GM18858 (cell line): ENCODE measurements at regions not wholly inside any gene's neighbourhood (a gene's known extent, or its start where the extent isn't known, plus 50 kb on each side); places are given as distances from the start of the nearest gene placed in this dataset.

Experiments
- ATAC-seq: cut with Tn5 transposase; IDR thresholded peaks from one replicate; pipeline ENCODE4 v1.9.1; 2021; ENCODE audit not compliant: unreplicated experiment

DNA sequence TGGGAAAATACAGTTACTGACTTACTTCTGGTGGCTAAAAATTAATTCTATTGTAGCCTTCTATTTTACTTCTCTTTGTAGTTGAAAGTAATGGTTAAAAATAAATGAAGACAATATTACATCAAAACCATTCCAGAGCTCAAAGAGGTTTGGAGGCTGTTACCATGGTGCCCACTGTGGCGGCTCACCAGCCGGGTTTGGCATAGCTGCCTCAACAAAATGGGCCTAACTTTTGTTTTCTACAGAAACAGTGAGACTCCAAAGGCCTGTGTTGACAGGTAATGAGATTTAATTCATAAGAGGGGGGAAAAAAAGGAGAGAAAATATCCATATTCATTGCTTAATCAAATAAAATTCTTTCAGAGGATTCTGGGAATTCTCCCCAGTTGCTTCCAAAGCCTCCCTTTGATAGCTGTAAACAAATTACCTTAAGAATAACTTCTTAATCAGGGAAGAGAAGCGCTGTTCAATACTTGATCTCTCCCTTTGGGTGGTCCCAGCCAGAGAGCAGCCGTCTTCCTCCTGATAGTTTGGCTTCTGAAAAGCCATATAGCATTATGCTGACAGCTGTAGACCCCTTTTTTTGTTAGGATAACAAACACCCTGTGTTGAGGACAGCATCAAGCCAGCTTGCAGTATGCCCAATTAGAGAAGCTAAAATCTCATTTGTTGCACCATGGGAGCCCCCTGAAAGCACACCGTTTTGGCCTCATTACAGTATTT is 266.8 kb downstream of the NEDD1 start:
- ATAC-seq, result no peak

DNA sequence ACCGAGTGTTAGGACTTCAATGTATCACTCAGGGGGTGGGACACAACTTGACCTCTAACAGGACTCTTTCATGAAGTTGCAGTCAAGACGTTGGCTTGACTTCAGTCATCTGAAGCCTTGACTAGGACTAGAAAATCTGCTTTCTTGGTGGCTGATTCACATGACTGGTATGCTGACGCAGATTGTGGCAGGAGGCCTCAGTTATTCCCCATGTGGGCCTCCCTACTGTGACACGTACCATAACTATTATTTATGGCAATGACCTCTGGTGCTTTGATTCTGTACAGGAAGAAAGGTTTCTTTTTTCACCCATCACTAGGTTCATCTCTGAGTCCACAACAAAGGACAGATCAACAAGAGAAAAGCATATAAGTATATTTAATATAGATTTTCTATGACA is 270.4 kb downstream of the NEDD1 start:
- no peak for ATAC-seq

DNA sequence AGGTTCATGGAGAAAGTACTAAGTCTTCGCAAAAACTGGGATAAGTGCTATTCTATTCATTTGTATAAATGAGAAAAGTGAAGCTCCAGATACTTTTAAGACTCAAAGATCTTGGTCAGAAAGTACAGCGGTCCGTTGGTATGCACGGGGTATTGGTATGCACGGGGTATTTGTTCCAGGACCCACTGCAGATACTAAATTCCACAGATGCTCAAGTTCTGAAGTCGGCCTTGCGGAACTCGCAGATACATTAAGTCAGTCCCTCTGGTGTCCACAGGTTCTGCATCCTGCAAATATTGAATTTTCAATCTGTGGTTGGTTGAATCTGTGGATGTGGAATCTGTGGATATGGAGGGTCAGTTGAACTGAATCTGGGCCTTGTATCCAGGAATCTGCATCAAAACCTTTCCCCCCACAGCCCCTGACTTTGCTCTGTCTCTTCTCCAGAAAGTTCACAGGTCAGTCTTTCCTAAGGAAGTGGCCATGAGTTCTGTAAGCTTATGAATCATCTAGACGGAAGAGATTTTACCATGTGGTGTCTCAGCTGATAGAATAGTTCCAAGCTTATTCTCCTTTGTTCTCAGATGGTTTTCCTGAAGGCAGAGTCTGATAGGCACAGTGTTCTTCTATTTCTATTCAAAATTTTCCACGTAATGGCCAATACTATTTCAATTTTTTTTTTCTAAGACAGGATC is 274.7 kb downstream of the NEDD1 start:
- no peak for ATAC-seq

DNA sequence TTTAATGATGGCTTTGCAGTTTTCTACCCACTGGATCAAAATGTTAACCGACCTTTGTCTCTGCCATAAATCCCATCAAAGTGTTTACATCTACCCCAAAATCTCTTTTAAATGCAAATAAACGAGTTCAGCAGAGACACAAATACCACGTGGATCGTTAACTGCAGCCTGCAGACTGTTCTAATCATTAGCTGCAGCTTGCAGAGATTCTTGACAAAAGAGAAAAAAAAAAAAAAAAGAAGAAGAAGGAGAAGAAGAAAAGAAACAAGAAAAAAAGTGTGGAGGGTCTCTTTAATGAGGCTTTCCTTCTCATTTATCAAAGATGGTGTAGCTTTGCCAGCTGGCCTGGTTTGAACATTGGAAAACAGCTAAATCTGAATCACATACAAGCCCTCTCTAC is 275.7 kb downstream of the NEDD1 start:
- no peak for ATAC-seq

DNA sequence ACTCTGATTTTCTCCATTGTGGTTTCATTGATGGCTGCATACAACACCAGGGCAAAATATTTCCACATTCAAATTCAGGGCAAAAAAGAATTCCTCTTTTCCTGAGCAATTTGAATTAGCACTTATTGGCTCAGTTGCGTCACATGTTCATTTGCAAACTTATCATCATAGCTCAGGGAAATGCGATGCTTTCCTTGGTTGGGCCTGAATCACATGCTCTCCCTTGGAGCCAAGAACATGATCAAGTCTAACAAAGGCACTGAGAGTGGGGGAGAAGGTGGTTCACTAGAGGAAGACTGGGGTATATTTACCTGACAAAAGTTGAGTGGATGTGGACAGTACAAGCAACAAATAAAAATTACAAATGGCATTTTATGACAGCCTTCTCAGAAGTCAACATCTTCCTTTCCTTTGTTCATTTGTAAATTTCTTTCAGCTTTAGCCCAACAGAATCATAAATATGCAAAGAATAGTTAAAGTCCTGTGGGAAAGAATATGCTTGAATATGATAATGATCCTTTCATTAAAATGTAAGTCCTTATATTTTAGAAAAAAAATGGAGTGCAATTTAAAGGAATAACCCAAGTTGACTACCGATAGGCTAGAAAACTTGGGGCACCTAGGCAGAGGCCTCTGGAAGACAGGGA is 277.2 kb downstream of the NEDD1 start:
- ATAC-seq, result no peak

DNA sequence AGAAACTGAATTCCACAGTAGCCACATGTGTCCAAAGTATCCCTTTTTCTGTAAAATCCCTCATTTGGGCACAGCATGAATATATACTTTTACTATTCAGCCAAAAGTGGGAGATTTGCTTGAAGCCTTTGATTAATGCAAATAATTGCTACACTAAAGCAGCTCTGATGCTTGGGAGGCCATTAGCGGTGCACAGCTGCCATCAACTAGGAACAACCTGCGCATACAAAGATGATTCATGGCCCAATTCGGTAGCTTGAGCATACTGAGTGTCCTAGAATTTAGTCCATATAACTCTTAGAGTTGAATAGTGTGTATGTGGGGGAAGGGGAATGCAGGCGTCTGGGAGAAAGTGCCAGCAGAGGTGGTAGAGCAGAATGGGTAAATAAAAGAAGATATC is 277.0 kb upstream of the RMST start:
- no peak for ATAC-seq

DNA sequence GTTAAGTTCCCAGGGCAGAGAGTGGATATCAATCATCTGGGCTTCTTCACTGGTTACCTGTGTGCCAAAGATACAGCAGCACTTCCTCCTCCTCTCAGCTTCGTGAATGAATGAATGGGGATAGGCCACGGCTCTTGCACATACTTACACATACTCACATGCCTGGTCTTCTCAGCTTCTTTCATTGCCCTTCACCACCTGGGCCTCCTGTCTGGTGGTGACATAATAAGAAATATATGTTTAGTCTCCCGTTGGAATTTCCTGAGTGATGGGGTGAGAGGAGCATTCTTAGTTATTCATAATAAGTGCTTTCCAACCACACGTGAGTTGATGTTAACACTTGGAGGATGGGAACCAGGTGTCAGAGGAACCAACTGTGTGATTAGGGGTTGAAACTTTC is 268.1 kb upstream of the RMST start:
- ATAC-seq, result no peak

DNA sequence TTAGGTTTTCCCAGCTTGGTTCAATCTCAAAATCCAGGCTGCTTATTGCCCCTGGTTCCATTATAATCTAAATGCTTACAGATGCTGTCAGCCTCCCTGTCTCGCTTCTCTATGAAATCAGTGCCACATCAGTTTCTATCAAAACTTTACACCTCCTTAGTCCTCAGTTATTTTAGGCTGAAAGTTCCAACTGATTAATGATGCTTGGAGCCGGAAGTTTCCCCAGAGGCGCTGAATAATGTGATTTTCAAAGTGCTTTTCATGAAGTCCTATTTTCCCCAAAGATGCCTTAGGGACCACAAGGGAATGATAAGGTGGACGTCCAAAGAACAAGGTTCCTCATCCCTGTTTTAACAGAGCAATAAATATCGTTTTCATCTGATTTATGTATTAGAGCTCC is 262.4 kb upstream of the RMST start:
- ATAC-seq, result no peak

DNA sequence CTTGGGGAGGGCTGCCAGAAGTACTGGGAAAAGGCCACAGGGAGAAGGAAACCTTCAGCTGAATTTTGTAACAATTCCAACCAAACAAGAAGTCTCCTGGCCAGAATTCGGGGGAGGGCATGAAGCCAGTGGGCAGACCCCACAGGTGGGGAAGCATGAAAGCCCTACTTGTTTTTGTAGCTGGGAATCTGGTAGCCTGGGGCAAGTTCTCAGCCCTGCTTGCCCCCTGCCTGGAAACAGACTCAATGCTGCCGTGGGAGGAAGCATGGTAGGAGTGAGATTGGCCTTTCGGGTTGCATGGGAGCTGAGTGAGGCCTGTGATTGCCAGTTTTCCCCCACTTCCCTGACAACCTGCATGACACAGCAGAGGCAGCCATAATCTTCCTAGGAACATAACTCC is 259.2 kb upstream of the RMST start:
- ATAC-seq, result no peak

DNA sequence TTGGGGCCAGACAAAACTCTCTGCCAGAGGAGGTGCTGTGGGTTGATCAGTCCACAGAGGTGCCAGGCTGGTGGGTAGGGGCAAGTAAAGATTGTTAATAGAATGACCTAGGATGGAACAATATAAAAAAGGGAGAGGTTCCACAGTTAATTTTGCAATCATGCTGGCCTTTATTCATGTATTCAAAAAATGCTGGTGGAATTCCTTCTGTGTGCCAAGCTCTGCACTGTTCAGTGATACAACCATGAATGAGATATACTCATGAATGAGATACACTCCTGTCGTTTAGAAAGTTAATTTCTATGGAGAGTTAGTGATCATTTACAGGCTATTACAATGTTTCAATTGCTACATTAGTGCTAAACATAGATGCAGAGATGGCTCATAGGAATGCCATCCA is 252.6 kb upstream of the RMST start:
- no peak for ATAC-seq

DNA sequence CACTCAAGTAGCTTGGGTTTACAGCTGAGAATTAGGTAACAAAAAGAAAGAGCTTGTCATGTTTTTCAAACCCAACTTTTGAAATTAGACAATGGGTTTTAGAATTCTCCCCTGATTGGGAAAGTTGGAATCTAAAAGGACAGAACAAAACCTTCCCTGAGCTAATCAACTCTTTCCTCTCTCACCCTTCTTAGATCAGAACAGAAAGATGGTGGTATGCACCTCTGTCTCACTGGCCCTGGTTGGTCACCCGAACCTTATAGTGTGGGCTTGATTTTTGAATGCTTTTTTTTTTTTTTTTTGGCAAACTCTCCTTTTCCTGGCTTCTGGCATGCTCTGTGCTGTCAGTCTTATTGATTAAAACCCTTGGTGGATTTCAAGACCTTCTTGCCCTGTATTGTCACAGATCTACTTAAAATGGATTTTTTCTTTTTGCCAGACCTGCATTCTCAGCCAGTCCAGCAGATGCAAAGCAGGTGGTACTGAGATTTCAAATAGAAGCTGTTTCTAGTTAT is 251.1 kb upstream of the RMST start:
- no peak for ATAC-seq

DNA sequence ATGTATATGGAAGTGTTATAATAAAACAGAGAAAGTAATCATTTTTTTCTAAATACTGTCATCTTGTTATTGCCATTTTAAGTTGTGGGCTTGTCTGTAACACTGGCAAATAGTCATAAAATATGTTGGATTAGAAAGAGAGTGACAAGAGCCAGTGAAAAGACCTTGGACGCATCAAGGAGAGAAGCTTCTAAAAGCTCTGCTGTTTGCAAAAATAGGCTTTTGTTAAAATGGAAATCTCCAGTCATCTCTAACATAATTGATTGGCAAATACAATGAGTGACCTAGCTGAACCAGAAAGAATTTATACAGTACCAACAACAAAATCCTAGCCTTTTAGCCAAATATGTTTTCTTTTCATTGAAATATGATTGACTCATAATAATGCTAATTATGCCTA is 245.8 kb upstream of the RMST start:
- no peak for ATAC-seq

DNA sequence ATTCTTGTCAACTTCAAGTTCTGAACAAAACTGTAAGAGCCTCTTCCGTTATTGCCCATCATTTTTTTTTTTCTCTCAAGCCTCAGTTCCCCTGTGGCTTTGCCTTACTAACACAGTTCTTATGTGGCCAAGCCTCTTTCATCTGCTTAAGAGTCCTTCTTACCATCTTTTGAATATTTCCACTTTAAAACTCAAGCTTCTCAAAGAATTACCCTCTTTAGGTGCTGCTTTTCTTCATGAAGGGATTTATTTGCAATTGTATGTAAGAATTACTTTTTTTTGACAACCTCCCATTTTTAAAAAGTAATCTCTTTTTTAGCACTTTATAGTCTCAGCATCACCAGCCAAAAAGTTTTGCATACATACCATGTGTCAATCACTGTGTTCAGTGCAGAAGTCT is 240.2 kb upstream of the RMST start:
- no peak for ATAC-seq

DNA sequence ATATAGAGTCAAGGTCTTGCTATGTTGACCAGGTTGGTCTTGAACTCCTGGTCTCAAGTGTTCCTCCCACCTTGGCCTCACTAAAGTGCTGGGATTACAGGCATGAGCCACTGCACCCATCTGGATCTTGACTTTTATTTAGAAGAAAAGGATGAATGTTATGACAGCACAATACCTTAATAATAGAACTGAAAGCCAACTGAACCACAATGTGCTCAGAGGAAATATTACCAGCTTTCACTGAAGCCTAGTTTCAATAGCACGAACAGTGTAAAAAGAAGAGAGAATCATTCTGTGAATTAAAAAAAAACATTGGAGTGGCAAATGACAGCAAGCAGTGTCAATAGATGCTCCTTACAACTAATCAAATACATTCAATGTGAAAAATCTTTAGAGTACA is 239.2 kb upstream of the RMST start:
- ATAC-seq, result peak; percentile 62

DNA sequence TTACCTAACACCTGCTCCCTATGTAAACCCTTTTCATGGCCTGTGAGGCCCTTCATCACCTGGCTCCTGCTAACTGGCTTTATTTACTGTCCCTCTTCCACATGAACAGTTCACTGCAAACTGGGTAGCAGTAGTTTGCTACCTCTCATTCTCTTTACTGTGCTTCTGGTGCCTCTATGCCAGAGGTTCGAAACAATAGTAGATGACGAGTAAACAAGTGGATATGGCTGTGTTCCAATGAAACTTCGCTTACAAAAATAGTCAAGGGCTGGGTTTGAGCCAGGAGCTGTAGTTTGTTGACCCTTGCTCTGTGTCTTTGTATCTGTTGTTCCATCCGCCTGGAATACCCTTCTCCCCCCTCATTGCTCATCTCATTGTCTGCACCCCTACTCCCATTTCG is 233.6 kb upstream of the RMST start:
- ATAC-seq, result no peak

DNA sequence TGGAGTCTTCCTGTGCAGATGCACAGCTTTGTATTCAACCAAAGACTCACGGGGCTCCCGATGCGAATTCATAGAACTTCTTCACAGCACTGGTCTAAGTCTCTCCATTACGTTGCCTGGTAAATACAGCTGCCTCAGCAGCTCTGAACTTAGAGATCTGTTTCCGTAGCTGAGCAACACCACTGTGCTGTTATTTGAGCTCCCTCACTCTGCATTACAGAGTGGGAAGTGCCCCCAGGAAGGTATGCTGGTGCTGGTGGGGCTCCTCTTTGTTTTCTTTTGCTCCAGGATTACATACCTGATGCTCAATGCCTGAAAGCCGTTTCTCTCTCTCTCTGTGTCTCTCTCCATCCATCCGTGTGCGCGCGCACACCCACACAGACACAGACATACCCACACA is 227.5 kb upstream of the RMST start:
- no peak for ATAC-seq

DNA sequence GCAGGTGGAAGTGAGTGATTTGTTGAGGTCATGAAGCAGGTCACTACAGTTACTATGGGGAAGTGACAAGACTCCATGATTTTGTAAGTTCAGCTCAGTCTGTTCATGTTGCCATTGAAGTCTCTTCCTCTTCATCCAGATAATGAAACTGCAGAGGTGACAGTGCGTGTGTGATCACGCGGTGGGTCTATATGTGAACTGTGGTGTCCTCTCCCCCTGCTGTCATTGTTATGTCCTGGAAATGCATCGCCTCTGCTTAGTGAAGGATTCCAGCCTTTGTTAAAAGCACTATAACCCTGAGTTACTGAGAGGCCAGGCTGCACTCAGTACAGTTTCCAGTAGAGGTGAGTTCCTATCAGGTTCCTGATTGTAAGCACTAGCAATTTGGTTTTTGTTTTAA is 216.2 kb upstream of the RMST start:
- no peak for ATAC-seq

DNA sequence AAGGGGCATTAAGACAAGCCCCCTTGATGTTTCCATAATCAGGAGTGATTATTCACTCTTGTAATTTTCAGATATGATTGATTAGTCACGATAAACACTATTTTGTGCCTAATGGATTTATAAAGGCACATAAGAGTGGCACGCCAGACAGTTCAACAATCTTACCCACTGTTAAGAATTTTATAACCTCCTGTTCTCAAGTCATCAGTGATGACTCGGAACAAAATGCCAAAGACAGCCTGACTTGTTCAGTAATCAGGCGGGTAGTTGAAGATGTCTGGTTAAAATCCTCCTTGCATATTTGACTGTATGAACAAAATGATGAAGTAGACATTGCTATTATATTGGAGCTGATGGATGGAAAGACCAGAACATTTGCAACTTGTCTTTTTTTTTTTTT is 212.1 kb upstream of the RMST start:
- ATAC-seq, result no peak

DNA sequence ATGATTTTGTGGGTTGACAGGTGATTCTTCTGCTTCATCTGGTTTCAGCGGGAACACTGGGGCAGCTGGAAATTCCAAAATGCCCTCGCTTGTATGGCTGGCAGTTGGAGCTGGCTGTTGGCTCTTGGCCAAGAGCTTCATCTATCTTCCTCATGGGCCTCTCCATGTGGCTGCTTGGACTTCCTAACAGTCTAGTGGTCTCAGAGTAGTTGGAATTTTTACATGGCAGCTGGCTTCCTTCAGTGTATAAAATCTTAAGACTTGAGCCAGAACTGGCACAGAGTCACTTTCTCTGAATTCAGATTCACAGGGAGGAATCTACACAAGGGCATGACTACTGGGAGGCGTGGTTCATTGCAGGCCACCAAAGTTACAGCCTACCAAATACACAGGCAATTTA is 204.9 kb upstream of the RMST start:
- no peak for ATAC-seq

DNA sequence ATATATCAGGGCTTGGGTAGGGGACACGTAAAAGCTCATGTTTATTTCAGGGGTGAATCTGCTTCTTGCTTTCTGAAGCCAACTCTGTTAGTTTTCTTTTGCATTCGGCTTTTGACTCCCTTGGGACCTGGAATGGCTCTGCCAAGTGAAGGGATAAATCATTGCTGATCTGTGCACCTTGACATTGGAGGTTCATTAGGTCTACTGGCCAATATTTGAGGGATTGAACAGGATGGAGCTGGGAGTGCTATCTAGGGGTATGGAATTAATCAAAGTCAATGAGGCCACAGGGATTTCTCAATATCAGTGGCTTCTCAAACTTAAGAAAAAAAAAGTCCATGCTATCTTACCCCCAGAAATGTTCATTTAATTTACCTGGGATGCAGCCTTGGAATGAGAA is 203.5 kb upstream of the RMST start:
- ATAC-seq, result no peak

DNA sequence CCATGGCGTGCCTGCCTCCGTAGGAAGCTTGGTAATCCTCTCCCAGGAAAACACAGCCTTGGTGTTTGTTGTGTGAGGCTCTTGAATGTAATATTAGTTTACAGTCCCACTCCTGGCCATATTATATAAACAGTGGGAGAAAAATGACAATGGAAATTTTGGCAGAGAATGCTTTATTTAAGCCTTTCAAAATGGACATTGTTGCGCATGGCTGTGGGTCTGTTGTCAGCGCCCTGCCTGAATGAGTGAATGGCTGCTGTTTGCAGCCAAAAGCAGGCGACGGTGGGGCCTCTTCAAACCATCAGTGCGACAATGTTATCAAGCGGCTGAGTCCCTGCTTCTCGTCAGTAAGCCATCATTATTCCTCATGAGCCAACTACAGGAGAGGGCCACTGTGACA is 201.8 kb upstream of the RMST start:
- ATAC-seq, result no peak

DNA sequence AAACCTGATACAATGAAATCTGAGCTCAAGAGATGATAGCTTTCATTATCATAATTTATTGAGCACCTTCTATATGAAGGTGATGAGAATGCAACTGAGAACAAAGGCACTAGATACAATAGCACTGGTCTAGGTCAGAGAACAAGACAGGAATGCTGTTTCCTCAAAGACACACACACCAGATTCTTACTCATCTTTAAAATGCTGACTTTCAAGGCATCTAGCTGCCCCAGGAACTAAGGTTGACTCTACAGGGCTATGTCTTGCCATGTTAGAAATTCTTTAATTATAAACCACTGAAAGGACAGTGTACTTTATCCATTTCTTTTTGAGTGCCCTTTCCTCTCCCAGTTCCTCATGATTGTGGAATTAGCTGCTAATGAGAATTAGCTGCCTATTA is 195.4 kb upstream of the RMST start:
- ATAC-seq, result no peak
